ENCODE measurements at regions not wholly inside any gene's neighbourhood (a gene's known extent, or its start where the extent isn't known, plus 50 kb on each side); places are given as distances from the start of the nearest gene placed in this dataset.

- no peaks in the 10 kb centered on the region for H3K9me3 ChIP-seq
- H3K4me1 ChIP-seq = no peaks in the 10 kb centered on the region
- no peaks in the 10 kb centered on the region for H3K36me3 ChIP-seq
- TF ChIP-seq CTCF (IDR thresholded peaks at IDR 0.05) = no peak
- intact Hi-C loops (cut with DNase I) = no loop called here
- FAIRE-seq = no peak
- H3K27me3 ChIP-seq = no peaks in the 10 kb centered on the region
- no peak for ATAC-seq
- 83 to 85% methylated on average over 2 of the region's 2 CpGs for WGBS, 2 donors
- DNase-seq = no peak
- H3K27ac ChIP-seq = no peak overlapping the region
- H3K4me3 ChIP-seq = no peak overlapping the region
Measured at GRCh38 chr14:87121716-87122115, 871.3 kb downstream of the GALC start.

GRCh38 chr14:87115234-87115633, 877.7 kb downstream of the GALC start:
- Histone ChIP-seq H3K4me1 (no peaks in the 10 kb centered on the region), H3K4me3 (no peak overlapping the region), H3K9me3 (no peaks in the 10 kb centered on the region), H3K27me3 (no peaks in the 10 kb centered on the region), H3K36me3 (no peaks in the 10 kb centered on the region), H3K27ac (no peak overlapping the region)
- DNase-seq (no peak), FAIRE-seq (no peak), ATAC-seq (no peak)
- 52 to 56% methylated on average over 1 of the region's 1 CpG for WGBS, 2 donors
- no peak for TF ChIP-seq CTCF (IDR thresholded peaks at IDR 0.05)
- intact Hi-C loops (cut with DNase I) = no loop called here

- H3K27ac ChIP-seq = no peak overlapping the region
- no peak overlapping the region for H3K4me3 ChIP-seq
- ATAC-seq = no peak
- WGBS, 2 donors = 79 to 85% methylated on average over 5 of the region's 5 CpGs
- no peak for DNase-seq
- no peaks in the 10 kb centered on the region for H3K36me3 ChIP-seq
- H3K27me3 ChIP-seq = no peaks in the 10 kb centered on the region
- no peak for FAIRE-seq
- H3K9me3 ChIP-seq = no peaks in the 10 kb centered on the region
- no peaks in the 10 kb centered on the region for H3K4me1 ChIP-seq
- intact Hi-C loops (cut with DNase I) = no loop called here
- no peak for TF ChIP-seq CTCF (IDR thresholded peaks at IDR 0.05)
Measured at GRCh38 chr14:87113286-87113685, 879.7 kb downstream of the GALC start.

GRCh38 chr14:87111741-87112140, 881.2 kb downstream of the GALC start:
- FAIRE-seq = no peak

GRCh38 chr14:87111126-87111525, 881.9 kb downstream of the GALC start:
- no peak overlapping the region for H3K27ac ChIP-seq
- intact Hi-C loops (cut with DNase I) = no loop called here
- WGBS, 2 donors = 69 to 71% methylated on average over 1 of the region's 1 CpG
- FAIRE-seq (no peak), DNase-seq (no peak), ATAC-seq (no peak)
- H3K4me3 ChIP-seq = no peak overlapping the region
- no peaks in the 10 kb centered on the region for H3K4me1 ChIP-seq
- TF ChIP-seq CTCF (IDR thresholded peaks at IDR 0.05) = no peak
- H3K36me3 ChIP-seq = no peaks in the 10 kb centered on the region
- no peaks in the 10 kb centered on the region for H3K27me3 ChIP-seq
- H3K9me3 ChIP-seq = no peaks in the 10 kb centered on the region

More at GRCh38 chr14:87111741-87112140, 881.2 kb downstream of the GALC start:
- Histone ChIP-seq H3K27me3 (no peaks in the 10 kb centered on the region), H3K4me3 (no peak overlapping the region), H3K9me3 (no peaks in the 10 kb centered on the region), H3K27ac (no peak overlapping the region), H3K36me3 (no peaks in the 10 kb centered on the region), H3K4me1 (no peaks in the 10 kb centered on the region)
- ATAC-seq (no peak), DNase-seq (no peak)
- 75 to 78% methylated on average over 3 of the region's 3 CpGs for WGBS, 2 donors
- no peak for TF ChIP-seq CTCF (IDR thresholded peaks at IDR 0.05)
- intact Hi-C loops (cut with DNase I) = no loop called here
